ENCODE measurements at regions not wholly inside any gene's neighbourhood (a gene's known extent, or its start where the extent isn't known, plus 50 kb on each side); places are given as distances from the start of the nearest gene placed in this dataset.

GRCh38 chr4:176443646-176444409, 124.1 kb downstream of the SPCS3 start:
- no peak for TF ChIP-seq CTCF (IDR thresholded peaks at IDR 0.05)
- no peak for TF ChIP-seq POLR2A (IDR thresholded peaks at IDR 0.05)
- no peak for TF ChIP-seq POLR2AphosphoS5 (IDR thresholded peaks at IDR 0.05)
